Mammary epithelial cell (primary cell): ENCODE measurements at regions not wholly inside any gene's neighbourhood (a gene's known extent, or its start where the extent isn't known, plus 50 kb on each side); places are given as distances from the start of the nearest gene placed in this dataset.

Experiments
- CTCF ChIP-seq, 2 donors: IDR thresholded peaks in 1 of 2; conservative IDR thresholded peaks in 1 of 2; 2 replicates each; pipeline ENCODE4 v1.5.1; 2011 to 2012; ENCODE audit warnings: inconsistent platforms in 2 of 2, low read length in 2 of 2, mild to moderate bottlenecking in 2 of 2, control low read depth in 1 of 2, low read depth in 1 of 2; ENCODE audit not compliant: insufficient read depth in 1 of 2; ENCODE audit errors: extremely low read depth in 1 of 2
- EZH2 ChIP-seq: IDR thresholded peaks from 2 replicates; pipeline ENCODE4 v1.6.1; 2012; ENCODE audit warnings: low read length, inconsistent platforms, borderline replicate concordance

GRCh38 chr4:37058826-37059225, 185.7 kb upstream of the NWD2 start:
- TF ChIP-seq CTCF (conservative IDR thresholded peaks at IDR 0.05 in 1 of 2, IDR thresholded peaks at IDR 0.05 in 1 of 2; ENCODE audit: extremely low read depth in 1 of 2, insufficient read depth in 1 of 2, low read depth in 1 of 2, low read length in 2 of 2) (no peak), EZH2 (no peak)
